ACC112 (cell line): ENCODE measurements at regions not wholly inside any gene's neighbourhood (a gene's known extent, or its start where the extent isn't known, plus 50 kb on each side); places are given as distances from the start of the nearest gene placed in this dataset.

Source experiments
- H2AFZ ChIP-seq: fragments of 200-600 bp; sonication (generic); one replicate; pipeline ENCODE4 v1.6.0; 2017; ENCODE audit warnings: antibody characterized with exemption, low read length; ENCODE audit not compliant: unreplicated experiment
- H3K27ac ChIP-seq: fragments of 200-600 bp; sonication (generic); 2 replicates; pipeline ENCODE4 v1.5.1; 2014; ENCODE audit warnings: low read depth, mild to moderate bottlenecking, antibody characterized with exemption, low read length, moderate library complexity
- H3K27me3 ChIP-seq: fragments of 200-600 bp; sonication (generic); 2 replicates; pipeline ENCODE4 v1.6.1; 2014; ENCODE audit warnings: mild to moderate bottlenecking, antibody characterized with exemption, low read length, moderate library complexity, mixed read lengths; ENCODE audit not compliant: insufficient read depth
- H3K36me3 ChIP-seq: fragments of 200-600 bp; sonication (generic); 2 replicates; pipeline ENCODE4 v1.6.1; 2016; ENCODE audit warnings: mild to moderate bottlenecking, antibody characterized with exemption, low read length, moderate library complexity, mixed read lengths; ENCODE audit not compliant: insufficient read depth
- H3K4me1 ChIP-seq: fragments of 200-600 bp; sonication (generic); one replicate; pipeline ENCODE4 v1.6.1; 2016; ENCODE audit warnings: low read length, mixed read lengths; ENCODE audit not compliant: insufficient read depth, unreplicated experiment, control insufficient read depth
- H3K4me3 ChIP-seq: fragments of 200-600 bp; sonication (generic); 2 replicates; pipeline ENCODE4 v1.5.1; 2014; ENCODE audit warnings: mild to moderate bottlenecking, low read depth, low read length
- H3K79me2 ChIP-seq: fragments of 200-600 bp; sonication (generic); one replicate; pipeline ENCODE4 v1.6.0; 2016; ENCODE audit warnings: low read length; ENCODE audit not compliant: control insufficient read depth, unreplicated experiment, insufficient read depth

- H3K79me2 ChIP-seq: no peaks in the 10 kb centered on the region
- no peaks in the 10 kb centered on the region for H3K36me3 ChIP-seq
- no peak overlapping the region for H2AFZ ChIP-seq
- no peak overlapping the region for H3K27ac ChIP-seq
- no peaks in the 10 kb centered on the region for H3K27me3 ChIP-seq
- H3K4me3 ChIP-seq: no peak overlapping the region
- no peaks in the 10 kb centered on the region for H3K4me1 ChIP-seq
These were observed 702.7 kb upstream of the GCFC2 start for GRCh38 chr2:76413436-76413835.

- Histone ChIP-seq H3K4me1 (no peaks in the 10 kb centered on the region), H3K27ac (no peak overlapping the region), H2AFZ (no peak overlapping the region), H3K36me3 (no peaks in the 10 kb centered on the region), H3K27me3 (no peaks in the 10 kb centered on the region), H3K79me2 (no peaks in the 10 kb centered on the region), H3K4me3 (no peak overlapping the region)
These were observed 695.6 kb upstream of the GCFC2 start for GRCh38 chr2:76406134-76406855.

GRCh38 chr2:76393356-76393755 lies 682.6 kb upstream of the GCFC2 start:
- Histone ChIP-seq H2AFZ (no peak overlapping the region), H3K79me2 (no peaks in the 10 kb centered on the region), H3K36me3 (no peaks in the 10 kb centered on the region), H3K4me1 (no peaks in the 10 kb centered on the region), H3K27ac (no peak overlapping the region), H3K4me3 (no peak overlapping the region), H3K27me3 (no peaks in the 10 kb centered on the region)

GRCh38 chr2:76391678-76392077 lies 681.0 kb upstream of the GCFC2 start:
- H2AFZ ChIP-seq: no peak overlapping the region
- H3K79me2 ChIP-seq: no peaks in the 10 kb centered on the region
- H3K4me1 ChIP-seq: no peaks in the 10 kb centered on the region
- H3K27me3 ChIP-seq: no peaks in the 10 kb centered on the region
- H3K36me3 ChIP-seq: no peaks in the 10 kb centered on the region
- no peak overlapping the region for H3K27ac ChIP-seq
- no peak overlapping the region for H3K4me3 ChIP-seq

- no peaks in the 10 kb centered on the region for H3K36me3 ChIP-seq
- H3K4me1 ChIP-seq: no peaks in the 10 kb centered on the region
- no peaks in the 10 kb centered on the region for H3K79me2 ChIP-seq
- H3K4me3 ChIP-seq: no peak overlapping the region
- no peak overlapping the region for H3K27ac ChIP-seq
- H2AFZ ChIP-seq: no peak overlapping the region
- H3K27me3 ChIP-seq: no peaks in the 10 kb centered on the region
These were observed 676.6 kb upstream of the GCFC2 start for GRCh38 chr2:76387294-76387693.

- Histone ChIP-seq H3K27me3 (no peaks in the 10 kb centered on the region), H3K4me1 (no peaks in the 10 kb centered on the region)
These were observed 675.2 kb upstream of the GCFC2 start for GRCh38 chr2:76385943-76386342.

GRCh38 chr2:76381624-76382023 lies 670.9 kb upstream of the GCFC2 start:
- no peak overlapping the region for H3K4me3 ChIP-seq
- no peak overlapping the region for H3K27ac ChIP-seq
- H3K36me3 ChIP-seq: no peaks in the 10 kb centered on the region
- no peaks in the 10 kb centered on the region for H3K4me1 ChIP-seq
- no peaks in the 10 kb centered on the region for H3K79me2 ChIP-seq
- no peak overlapping the region for H2AFZ ChIP-seq
- no peaks in the 10 kb centered on the region for H3K27me3 ChIP-seq

More at GRCh38 chr2:76385943-76386342, 675.2 kb upstream of the GCFC2 start:
- Histone ChIP-seq H3K27ac (no peak overlapping the region), H3K79me2 (no peaks in the 10 kb centered on the region), H3K4me3 (no peak overlapping the region), H3K36me3 (no peaks in the 10 kb centered on the region), H2AFZ (no peak overlapping the region)

- no peak overlapping the region for H2AFZ ChIP-seq
- H3K4me3 ChIP-seq: no peak overlapping the region
- no peaks in the 10 kb centered on the region for H3K36me3 ChIP-seq
- H3K27me3 ChIP-seq: no peaks in the 10 kb centered on the region
- no peak overlapping the region for H3K27ac ChIP-seq
- no peaks in the 10 kb centered on the region for H3K79me2 ChIP-seq
- H3K4me1 ChIP-seq: no peaks in the 10 kb centered on the region
These were observed 667.4 kb upstream of the GCFC2 start for GRCh38 chr2:76378140-76378539.

- Histone ChIP-seq H3K4me1 (no peaks in the 10 kb centered on the region), H3K27ac (no peak overlapping the region), H3K36me3 (no peaks in the 10 kb centered on the region), H3K4me3 (no peak overlapping the region), H3K79me2 (no peaks in the 10 kb centered on the region), H2AFZ (no peak overlapping the region), H3K27me3 (no peaks in the 10 kb centered on the region)
These were observed 630.7 kb upstream of the GCFC2 start for GRCh38 chr2:76341439-76341838.

GRCh38 chr2:76332871-76333270 lies 622.2 kb upstream of the GCFC2 start:
- no peaks in the 10 kb centered on the region for H3K36me3 ChIP-seq
- H3K4me1 ChIP-seq: no peaks in the 10 kb centered on the region
- H3K79me2 ChIP-seq: no peaks in the 10 kb centered on the region
- H3K27ac ChIP-seq: no peak overlapping the region
- H3K27me3 ChIP-seq: no peaks in the 10 kb centered on the region
- no peak overlapping the region for H2AFZ ChIP-seq
- H3K4me3 ChIP-seq: no peak overlapping the region

GRCh38 chr2:76330865-76331264 lies 620.1 kb upstream of the GCFC2 start:
- H3K27me3 ChIP-seq: no peaks in the 10 kb centered on the region
- no peak overlapping the region for H2AFZ ChIP-seq
- H3K4me3 ChIP-seq: no peak overlapping the region
- no peaks in the 10 kb centered on the region for H3K36me3 ChIP-seq
- no peaks in the 10 kb centered on the region for H3K4me1 ChIP-seq
- no peaks in the 10 kb centered on the region for H3K79me2 ChIP-seq
- no peak overlapping the region for H3K27ac ChIP-seq
